Activated CD4-positive, alpha-beta T cell treated with anti-CD3 and anti-CD28 coated beads, Interleukin-2, amount 10 ng/mL, durations not matched to agents 24 days and 14 days (primary cell): ENCODE measurements at regions not wholly inside any gene's neighbourhood (a gene's known extent, or its start where the extent isn't known, plus 50 kb on each side); places are given as distances from the start of the nearest gene placed in this dataset.

Experiments
- DNase-seq: peaks from one replicate; pipeline ENCODE4 v3.0.0; 2022
- H3K27ac Mint-ChIP-seq: one replicate; pipeline ENCODE4 v1.8.0; 2022; ENCODE audit warnings: mild to moderate bottlenecking, mixed read lengths
- H3K27me3 Mint-ChIP-seq: one replicate; pipeline ENCODE4 v1.8.0; 2022; ENCODE audit warnings: mixed read lengths
- H3K36me3 Mint-ChIP-seq: one replicate; pipeline ENCODE4 v1.8.0; 2022; ENCODE audit warnings: low read depth, mild to moderate bottlenecking, mixed read lengths
- H3K4me1 Mint-ChIP-seq: one replicate; pipeline ENCODE4 v1.8.0; 2021; ENCODE audit warnings: mixed read lengths
- H3K4me3 Mint-ChIP-seq: one replicate; pipeline ENCODE4 v1.8.0; 2022; ENCODE audit warnings: mild to moderate bottlenecking, moderate library complexity, mixed read lengths
- H3K9me3 Mint-ChIP-seq: one replicate; pipeline ENCODE4 v1.8.0; 2021; ENCODE audit warnings: mixed read lengths
- intact Hi-C: fragments of 100-400 bp; cut with micrococcal nuclease; formaldehyde crosslinking; loops from one replicate; pipeline ENCODE4 v1.15.1; 2023

DNA sequence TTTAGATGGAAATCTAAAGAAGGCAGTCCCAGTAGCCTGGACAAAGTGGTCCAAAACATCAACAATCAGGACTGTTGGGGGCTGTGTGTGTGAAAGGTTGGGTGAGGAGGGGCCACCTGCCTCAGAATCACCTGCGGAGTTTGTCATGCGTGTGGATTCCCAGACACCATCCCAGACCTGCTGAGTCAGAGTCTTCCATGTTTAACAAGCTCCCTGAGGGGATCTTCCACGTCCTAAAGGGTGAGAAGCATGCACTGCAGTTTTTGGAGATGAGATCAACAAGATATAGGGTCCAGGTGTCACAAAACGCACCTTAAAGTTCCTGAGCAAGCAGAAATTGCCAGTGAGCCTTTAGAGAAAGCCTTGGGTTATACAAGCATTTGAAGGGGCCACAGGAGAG is 207.0 kb upstream of the FAM9B start:
- Mint-ChIP-seq H3K27ac (no peak overlapping the region), H3K9me3 (no peaks in the 10 kb centered on the region), H3K4me1 (no peaks in the 10 kb centered on the region), H3K27me3 (no peaks in the 10 kb centered on the region), H3K4me3 (no peak overlapping the region), H3K36me3 (no peaks in the 10 kb centered on the region)
- no peak for DNase-seq
- intact Hi-C loops: no loop called here

DNA sequence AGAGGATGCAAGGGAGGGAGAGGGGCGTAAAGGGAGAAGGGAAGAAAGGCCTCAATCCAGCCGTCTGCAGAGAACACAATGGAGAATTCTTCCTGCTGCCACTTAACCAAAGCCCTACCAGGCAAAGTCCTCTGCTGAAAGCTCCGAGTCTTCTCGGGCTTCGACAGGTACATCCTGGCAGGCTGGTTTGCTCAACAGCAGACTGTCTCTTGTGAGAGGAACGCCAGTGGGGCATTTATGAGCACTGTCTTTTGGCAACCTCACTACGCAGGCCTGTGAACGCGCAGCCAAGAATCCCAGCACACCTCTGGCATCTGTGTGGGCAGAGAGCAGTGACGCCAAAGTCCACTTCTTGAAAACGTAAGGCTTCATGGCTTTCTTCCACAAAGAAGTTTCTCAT is 207.5 kb upstream of the FAM9B start:
- H3K4me3 Mint-ChIP-seq: no peak overlapping the region
- H3K27ac Mint-ChIP-seq: no peak overlapping the region
- intact Hi-C loops: no loop called here
- no peaks in the 10 kb centered on the region for H3K27me3 Mint-ChIP-seq
- no peak for DNase-seq
- H3K9me3 Mint-ChIP-seq: no peaks in the 10 kb centered on the region
- no peaks in the 10 kb centered on the region for H3K4me1 Mint-ChIP-seq
- H3K36me3 Mint-ChIP-seq: no peaks in the 10 kb centered on the region

GRCh38 chrX:9249051-9249846 is 215.3 kb upstream of the FAM9B start:
- Mint-ChIP-seq H3K27me3 (no peaks in the 10 kb centered on the region), H3K36me3 (no peaks in the 10 kb centered on the region), H3K4me1 (no peaks in the 10 kb centered on the region), H3K27ac (no peak overlapping the region), H3K9me3 (no peaks in the 10 kb centered on the region), H3K4me3 (no peak overlapping the region)
- intact Hi-C loops: no loop called here
- no peak for DNase-seq

- no peaks in the 10 kb centered on the region for H3K9me3 Mint-ChIP-seq
- no peaks in the 10 kb centered on the region for H3K36me3 Mint-ChIP-seq
- no peaks in the 10 kb centered on the region for H3K27me3 Mint-ChIP-seq
- no peak for DNase-seq
- H3K27ac Mint-ChIP-seq: no peak overlapping the region
- H3K4me1 Mint-ChIP-seq: no peaks in the 10 kb centered on the region
- no peak overlapping the region for H3K4me3 Mint-ChIP-seq
- intact Hi-C loops: loop anchor here (10.0 kb wide), 1 partner anchor 203 kb away; no protein-coding TSS in a partner anchor
These were observed 212.7 kb upstream of the TBL1X start for GRCh38 chrX:9252182-9252581.

DNA sequence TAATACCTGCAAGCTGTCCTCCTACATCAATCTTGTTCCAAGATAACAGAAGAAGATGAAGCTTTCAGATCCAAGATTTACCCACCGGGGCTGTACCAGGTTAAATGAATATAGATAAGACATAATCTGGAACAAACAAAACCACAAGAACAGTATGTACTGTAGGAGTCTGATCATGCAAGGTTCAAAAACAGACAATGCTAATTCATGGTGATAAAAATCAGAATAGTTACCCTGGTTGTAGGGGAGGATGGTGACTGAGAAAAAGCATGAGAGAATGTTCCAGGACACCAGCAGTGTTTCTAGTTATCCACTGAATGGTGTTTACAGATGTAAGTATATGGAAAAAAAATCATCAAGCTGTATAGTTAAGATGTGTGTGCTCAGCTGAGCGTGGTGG is 211.6 kb upstream of the TBL1X start:
- no peaks in the 10 kb centered on the region for H3K27me3 Mint-ChIP-seq
- no peaks in the 10 kb centered on the region for H3K9me3 Mint-ChIP-seq
- intact Hi-C loops: loop anchor here (10.0 kb wide), 1 partner anchor 202 kb away; no protein-coding TSS in a partner anchor
- no peaks in the 10 kb centered on the region for H3K36me3 Mint-ChIP-seq
- DNase-seq: no peak
- no peak overlapping the region for H3K4me3 Mint-ChIP-seq
- H3K27ac Mint-ChIP-seq: no peak overlapping the region
- peaks cover 3% of the 10 kb centered on the region for H3K4me1 Mint-ChIP-seq

DNA sequence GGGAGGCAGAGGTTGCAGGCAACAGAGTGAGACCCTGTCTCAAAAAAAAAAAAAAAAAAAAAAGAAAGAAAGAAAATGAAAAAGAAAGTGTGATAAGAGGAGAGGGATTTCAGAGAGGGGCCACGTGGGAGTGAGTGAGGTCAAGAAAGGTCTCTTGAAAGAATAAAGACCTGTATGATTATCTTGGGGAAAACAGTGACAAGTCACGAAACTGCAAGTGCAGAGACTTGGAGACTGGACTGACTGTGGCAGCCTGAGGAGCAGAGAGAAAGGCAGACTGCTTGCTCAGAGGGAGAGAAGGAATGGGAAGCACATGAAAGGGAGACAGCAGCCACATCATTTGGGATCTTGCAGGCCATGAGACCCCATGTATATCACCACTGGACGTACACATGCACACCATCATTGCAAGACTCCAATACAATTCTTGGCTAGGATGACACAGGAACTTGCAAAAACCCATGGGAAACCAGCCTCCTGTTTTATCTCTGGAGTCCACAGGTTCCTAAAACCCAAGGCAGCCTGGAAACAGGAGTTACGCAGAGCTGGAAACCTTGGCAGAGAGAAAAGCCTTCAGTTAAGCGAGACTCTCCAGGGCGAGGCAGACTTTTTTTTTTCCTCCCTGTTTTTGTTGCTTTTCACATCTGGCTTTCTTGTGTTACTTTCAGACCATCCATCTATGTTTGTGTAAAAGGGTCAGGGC is 207.0 kb upstream of the TBL1X start:
- H3K9me3 Mint-ChIP-seq: peaks cover 10% of the 10 kb centered on the region
- peak overlapping the region; percentile 60 for H3K27ac Mint-ChIP-seq
- intact Hi-C loops: loop anchor here (1.0 to 10.0 kb wide), 2 partner anchors 27 to 197 kb away; no protein-coding TSS in a partner anchor

DNA sequence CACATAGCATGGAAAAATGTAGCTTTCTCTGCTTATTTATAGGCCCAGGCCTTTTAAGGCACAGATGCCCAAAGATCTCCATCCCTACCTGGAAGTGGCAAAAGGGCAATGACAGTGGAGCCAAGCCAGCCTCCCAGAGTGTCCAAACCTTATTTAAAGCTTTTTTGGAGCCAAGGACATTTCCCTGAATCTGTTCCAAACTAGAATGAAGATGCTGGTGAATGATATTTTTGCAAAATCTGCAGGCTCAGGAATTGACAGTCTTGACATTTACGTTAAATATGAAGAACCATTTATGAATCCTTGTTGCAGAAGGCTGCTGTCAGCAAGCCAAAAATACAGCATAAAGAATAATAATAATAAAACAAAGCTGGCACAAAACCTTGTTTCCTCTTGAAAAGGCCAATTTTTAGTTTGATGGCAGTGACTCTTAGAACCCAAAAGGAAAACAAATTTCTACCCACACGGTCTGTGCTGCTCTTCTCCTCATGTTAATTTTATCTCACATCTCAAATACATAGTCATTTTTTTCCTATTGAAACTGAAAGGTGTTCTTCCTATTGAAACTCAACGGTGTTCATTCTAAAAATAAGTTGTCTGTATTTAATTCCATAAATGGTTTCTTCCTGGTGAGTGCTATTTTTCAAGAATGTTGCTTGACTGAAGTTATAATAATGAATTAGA is 206.3 kb upstream of the TBL1X start:
- intact Hi-C loops: loop anchor here (1.0 to 10.0 kb wide), 2 partner anchors 27 to 196 kb away; no protein-coding TSS in a partner anchor
- H3K4me3 Mint-ChIP-seq: peak overlapping the region; percentile 37

More for the DNA sequence above, 207.0 kb upstream of the TBL1X start:
- Mint-ChIP-seq H3K27me3 (no peaks in the 10 kb centered on the region), H3K4me1 (peaks cover 20% of the 10 kb centered on the region), H3K4me3 (peak overlapping the region; percentile 28), H3K36me3 (peaks cover 5% of the 10 kb centered on the region)
- no peak for DNase-seq

DNA sequence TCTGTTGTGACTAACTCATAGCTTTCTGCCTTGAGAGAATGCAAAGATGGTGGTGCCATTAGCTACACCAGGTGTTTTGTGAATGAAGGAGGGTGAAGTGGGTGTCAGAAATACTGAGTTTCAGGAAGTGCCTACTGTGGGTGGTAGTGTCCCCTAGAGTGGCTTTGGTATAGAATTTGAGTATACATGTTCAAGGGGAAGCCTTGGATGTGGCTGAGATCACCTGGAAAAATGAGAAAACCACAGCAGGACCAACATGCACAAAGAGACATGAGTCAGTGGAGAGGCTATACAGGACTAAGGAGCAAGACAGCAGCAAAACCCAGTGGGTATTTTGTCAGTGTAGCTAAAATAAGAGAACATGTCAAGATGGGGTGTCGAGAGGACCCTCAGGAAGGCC is 204.3 kb upstream of the TBL1X start:
- no peaks in the 10 kb centered on the region for H3K27me3 Mint-ChIP-seq
- H3K9me3 Mint-ChIP-seq: peaks cover 10% of the 10 kb centered on the region
- no peak overlapping the region for H3K4me3 Mint-ChIP-seq
- intact Hi-C loops: no loop called here
- peaks cover 20% of the 10 kb centered on the region for H3K4me1 Mint-ChIP-seq
- H3K27ac Mint-ChIP-seq: no peak overlapping the region
- DNase-seq: no peak
- H3K36me3 Mint-ChIP-seq: peaks cover 5% of the 10 kb centered on the region

More for the DNA sequence above, 206.3 kb upstream of the TBL1X start:
- Mint-ChIP-seq H3K9me3 (peaks cover 10% of the 10 kb centered on the region), H3K36me3 (peaks cover 5% of the 10 kb centered on the region), H3K27ac (peak overlapping the region; percentile 41), H3K27me3 (no peaks in the 10 kb centered on the region), H3K4me1 (peaks cover 20% of the 10 kb centered on the region)
- no peak for DNase-seq

- Mint-ChIP-seq H3K27ac (no peak overlapping the region), H3K27me3 (no peaks in the 10 kb centered on the region), H3K36me3 (no peaks in the 10 kb centered on the region), H3K4me3 (no peak overlapping the region), H3K9me3 (no peaks in the 10 kb centered on the region), H3K4me1 (no peaks in the 10 kb centered on the region)
- intact Hi-C loops: no loop called here
- no peak for DNase-seq
These were observed 197.4 kb upstream of the TBL1X start for GRCh38 chrX:9267415-9267814.

DNA sequence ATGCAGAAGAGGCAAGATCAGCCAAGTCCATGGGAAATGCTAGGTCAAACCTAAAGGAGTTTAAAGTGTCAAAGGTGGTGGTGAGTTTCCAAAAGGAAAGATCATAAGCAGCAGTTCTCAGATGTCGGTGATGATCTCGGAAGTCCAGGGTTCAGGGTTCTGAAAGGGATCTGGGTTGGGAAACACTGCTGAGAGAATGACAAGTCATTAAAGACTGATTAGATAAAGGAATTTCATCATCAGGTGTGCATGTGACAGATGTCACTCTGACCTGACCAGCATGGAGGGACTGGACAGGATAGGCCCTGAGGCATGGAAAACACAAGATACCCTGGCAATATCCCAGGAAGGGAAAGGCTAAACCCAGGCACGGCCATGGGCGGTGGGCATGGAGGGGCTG is 195.7 kb upstream of the TBL1X start:
- H3K27me3 Mint-ChIP-seq: peaks cover 2% of the 10 kb centered on the region
- DNase-seq: no peak
- H3K4me1 Mint-ChIP-seq: no peaks in the 10 kb centered on the region
- peaks cover 5% of the 10 kb centered on the region for H3K9me3 Mint-ChIP-seq
- no peaks in the 10 kb centered on the region for H3K36me3 Mint-ChIP-seq
- no peak overlapping the region for H3K4me3 Mint-ChIP-seq
- H3K27ac Mint-ChIP-seq: no peak overlapping the region
- intact Hi-C loops: no loop called here

DNA sequence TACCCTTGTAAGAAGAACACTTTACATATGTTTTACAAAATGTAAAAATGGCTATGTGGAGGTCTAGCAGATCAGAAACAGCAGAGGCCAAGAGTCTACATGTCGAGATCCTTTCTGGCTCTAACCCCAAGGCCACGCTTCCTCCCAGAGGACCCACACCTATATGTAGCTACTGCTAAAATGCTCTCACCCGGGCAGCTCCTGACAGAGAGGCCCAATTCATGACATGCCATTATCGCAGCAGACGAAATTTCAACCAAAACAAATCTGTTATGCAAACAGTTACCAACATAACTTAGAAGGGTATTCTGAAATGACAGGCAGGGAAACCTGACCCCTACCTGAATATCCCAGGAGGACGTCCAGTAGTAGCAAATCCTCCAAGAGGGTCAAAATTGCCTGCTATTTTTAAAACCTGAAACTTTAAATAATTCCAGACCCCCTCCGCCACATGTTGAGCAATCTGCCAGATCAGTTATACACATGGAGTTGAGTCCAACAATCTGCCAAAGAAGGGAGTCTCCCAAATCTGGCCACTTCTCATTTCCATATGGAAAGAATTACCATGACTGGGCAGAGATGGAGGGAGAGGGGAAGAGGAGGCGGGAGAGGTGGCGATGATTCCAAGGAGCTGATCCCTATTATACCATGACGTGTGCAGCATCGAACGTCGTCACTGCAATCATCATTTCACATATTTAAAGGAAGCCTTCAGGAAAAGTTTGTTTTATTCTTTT is 192.9 kb upstream of the TBL1X start:
- no peak for DNase-seq
- peaks cover 2% of the 10 kb centered on the region for H3K27me3 Mint-ChIP-seq
- H3K9me3 Mint-ChIP-seq: peaks cover 5% of the 10 kb centered on the region
- H3K4me3 Mint-ChIP-seq: no peak overlapping the region
- H3K36me3 Mint-ChIP-seq: no peaks in the 10 kb centered on the region
- intact Hi-C loops: no loop called here
- no peaks in the 10 kb centered on the region for H3K4me1 Mint-ChIP-seq
- no peak overlapping the region for H3K27ac Mint-ChIP-seq

- H3K9me3 Mint-ChIP-seq: peaks cover 5% of the 10 kb centered on the region
- peaks cover 2% of the 10 kb centered on the region for H3K36me3 Mint-ChIP-seq
- no peak for DNase-seq
- no peak overlapping the region for H3K4me3 Mint-ChIP-seq
- H3K4me1 Mint-ChIP-seq: peaks cover 3% of the 10 kb centered on the region
- peaks cover 2% of the 10 kb centered on the region for H3K27me3 Mint-ChIP-seq
- intact Hi-C loops: no loop called here
- no peak overlapping the region for H3K27ac Mint-ChIP-seq
These were observed 191.1 kb upstream of the TBL1X start for GRCh38 chrX:9273744-9274143.

- intact Hi-C loops: no loop called here
- peaks cover 5% of the 10 kb centered on the region for H3K36me3 Mint-ChIP-seq
- H3K4me3 Mint-ChIP-seq: peak overlapping the region; percentile 68
- H3K9me3 Mint-ChIP-seq: no peaks in the 10 kb centered on the region
- H3K27ac Mint-ChIP-seq: peak overlapping the region; percentile 72
- no peak for DNase-seq
- peaks cover 20% of the 10 kb centered on the region for H3K4me1 Mint-ChIP-seq
- no peaks in the 10 kb centered on the region for H3K27me3 Mint-ChIP-seq
These were observed 186.2 kb upstream of the TBL1X start for GRCh38 chrX:9278475-9279233.
